T-helper 2 cell treated with Interferon-gamma antibody and Interleukin-4, amounts not matched to agents 5 μg/mL and 100 μg/mL, for 36 hours (primary cell): ENCODE measurements at regions not wholly inside any gene's neighbourhood (a gene's known extent, or its start where the extent isn't known, plus 50 kb on each side); places are given as distances from the start of the nearest gene placed in this dataset.

Source experiments
- DNase-seq: peaks from one replicate; pipeline ENCODE4 v3.0.0; 2021; ENCODE audit warnings: low spot score
- H3K27ac Mint-ChIP-seq: one replicate; pipeline ENCODE4 v1.8.0; 2021; ENCODE audit warnings: mild to moderate bottlenecking, mixed read lengths
- H3K27me3 Mint-ChIP-seq: one replicate; pipeline ENCODE4 v1.8.0; 2021; ENCODE audit warnings: low read depth, mixed read lengths
- H3K36me3 Mint-ChIP-seq: one replicate; pipeline ENCODE4 v1.8.0; 2021; ENCODE audit warnings: low read depth, mixed read lengths
- H3K4me1 Mint-ChIP-seq: one replicate; pipeline ENCODE4 v1.8.0; 2021; ENCODE audit warnings: low read depth, mixed read lengths
- H3K4me3 Mint-ChIP-seq: one replicate; pipeline ENCODE4 v1.8.0; 2022; ENCODE audit warnings: mild to moderate bottlenecking, moderate library complexity, mixed read lengths
- H3K9me3 Mint-ChIP-seq: one replicate; pipeline ENCODE4 v1.8.0; 2021; ENCODE audit warnings: mixed read lengths

- Mint-ChIP-seq H3K9me3 (no peaks in the 10 kb centered on the region), H3K36me3 (no peaks in the 10 kb centered on the region), H3K27ac (no peak overlapping the region), H3K4me1 (peaks cover 8% of the 10 kb centered on the region), H3K27me3 (peaks cover 8% of the 10 kb centered on the region), H3K4me3 (no peak overlapping the region)
- DNase-seq: no peak
These were observed 170.1 kb downstream of the GADD45G start for GRCh38 chr9:89774858-89775370.

- Mint-ChIP-seq H3K27me3 (peaks cover 10% of the 10 kb centered on the region), H3K27ac (no peak overlapping the region), H3K9me3 (no peaks in the 10 kb centered on the region), H3K36me3 (no peaks in the 10 kb centered on the region), H3K4me3 (no peak overlapping the region), H3K4me1 (peaks cover 7% of the 10 kb centered on the region)
- no peak for DNase-seq
These were observed 170.8 kb downstream of the GADD45G start for GRCh38 chr9:89775641-89776040.

DNA sequence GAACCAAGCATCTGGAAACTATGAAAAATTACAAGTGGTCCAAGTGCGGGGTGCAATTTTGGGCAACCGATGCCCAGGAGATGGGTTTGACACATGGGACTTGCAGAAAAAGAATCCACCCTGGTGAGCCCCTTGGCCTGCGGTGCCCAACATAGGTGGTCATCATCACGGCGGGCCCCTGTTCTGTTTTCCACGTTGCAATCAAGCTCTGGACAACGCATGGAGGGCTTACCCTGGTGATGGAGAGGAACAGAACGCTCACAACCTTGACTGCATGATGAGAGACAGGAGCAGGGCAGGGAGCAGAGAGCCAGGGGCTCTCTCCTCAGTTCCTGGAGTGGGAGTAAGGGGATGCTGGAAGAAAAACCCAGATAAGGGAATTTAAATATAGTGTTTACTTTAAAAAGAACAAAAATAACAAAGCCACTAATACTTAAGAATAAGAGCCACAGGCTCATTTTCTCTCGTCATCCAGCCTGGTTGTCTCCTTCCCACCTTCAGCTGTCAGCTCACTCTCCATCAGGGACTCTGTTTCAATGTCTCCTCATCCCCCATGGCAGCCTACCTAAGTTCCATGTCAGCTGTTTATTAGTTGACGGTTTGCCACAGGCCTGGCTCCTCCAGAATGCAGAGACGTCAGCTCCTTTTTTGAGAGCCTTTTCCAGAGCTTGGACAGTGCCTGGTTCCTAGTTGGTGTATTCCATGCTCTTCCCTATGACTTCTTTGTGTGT, 172.1 kb downstream of the GADD45G start:
- Mint-ChIP-seq H3K27ac (no peak overlapping the region), H3K36me3 (no peaks in the 10 kb centered on the region), H3K9me3 (no peaks in the 10 kb centered on the region), H3K4me3 (no peak overlapping the region), H3K4me1 (peaks cover 4% of the 10 kb centered on the region), H3K27me3 (peaks cover 10% of the 10 kb centered on the region)
- DNase-seq: no peak

DNA sequence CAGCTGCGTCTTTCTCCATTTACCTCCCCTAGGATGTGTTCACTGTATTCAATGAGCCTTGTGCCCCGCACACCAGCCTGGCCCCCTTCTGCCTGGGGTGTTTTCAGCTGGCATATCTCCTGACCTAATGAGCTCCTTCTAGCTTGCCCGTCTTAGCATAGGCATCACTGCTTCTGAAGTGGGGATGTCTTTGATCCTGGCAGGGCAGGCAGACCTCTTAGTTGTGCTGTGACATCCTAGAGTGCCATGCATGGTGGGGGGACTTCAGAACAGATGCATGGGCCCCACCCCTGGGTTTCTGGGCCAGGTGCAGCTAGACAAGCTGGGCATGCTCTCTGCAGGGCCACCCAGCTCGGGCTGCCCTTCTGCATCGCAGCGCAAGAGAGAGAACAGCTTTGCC, 172.7 kb downstream of the GADD45G start:
- Mint-ChIP-seq H3K36me3 (no peaks in the 10 kb centered on the region), H3K9me3 (no peaks in the 10 kb centered on the region), H3K27ac (no peak overlapping the region), H3K4me3 (no peak overlapping the region), H3K4me1 (peaks cover 4% of the 10 kb centered on the region), H3K27me3 (peaks cover 10% of the 10 kb centered on the region)
- no peak for DNase-seq

- Mint-ChIP-seq H3K27ac (no peak overlapping the region), H3K4me3 (no peak overlapping the region), H3K4me1 (peaks cover under 1% of the 10 kb centered on the region), H3K27me3 (peaks cover 11% of the 10 kb centered on the region), H3K9me3 (no peaks in the 10 kb centered on the region), H3K36me3 (no peaks in the 10 kb centered on the region)
- no peak for DNase-seq
These were observed 173.6 kb downstream of the GADD45G start for GRCh38 chr9:89778100-89779090.

GRCh38 chr9:89779405-89780203, 174.8 kb downstream of the GADD45G start:
- no peak for DNase-seq
- Mint-ChIP-seq H3K27me3 (peaks cover 15% of the 10 kb centered on the region), H3K27ac (no peak overlapping the region), H3K4me3 (no peak overlapping the region), H3K4me1 (no peaks in the 10 kb centered on the region), H3K9me3 (no peaks in the 10 kb centered on the region), H3K36me3 (no peaks in the 10 kb centered on the region)

DNA sequence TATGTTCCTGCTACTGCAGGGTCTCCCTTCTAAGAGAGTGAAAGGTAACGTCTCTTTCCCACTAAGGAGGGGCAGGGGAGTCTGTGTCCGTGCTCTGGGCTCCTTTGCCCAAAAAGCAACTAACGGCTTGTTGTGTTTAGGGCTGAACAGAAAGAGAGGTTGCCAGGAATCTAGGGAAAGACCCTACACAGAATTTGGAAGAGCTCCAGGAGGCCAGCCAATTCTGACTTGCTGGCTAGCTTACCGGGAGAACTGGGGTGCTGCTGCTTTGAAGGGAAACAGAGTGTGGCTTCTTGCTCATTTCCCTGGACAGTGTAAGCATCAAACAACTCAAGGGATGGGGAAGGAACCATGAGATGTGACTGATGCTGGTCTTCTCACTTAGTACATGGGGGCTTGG, 176.1 kb downstream of the GADD45G start:
- Mint-ChIP-seq H3K4me1 (no peaks in the 10 kb centered on the region), H3K27me3 (peaks cover 22% of the 10 kb centered on the region), H3K4me3 (no peak overlapping the region), H3K27ac (no peak overlapping the region), H3K36me3 (no peaks in the 10 kb centered on the region), H3K9me3 (no peaks in the 10 kb centered on the region)
- DNase-seq: no peak

- H3K27ac Mint-ChIP-seq: no peak overlapping the region
- H3K36me3 Mint-ChIP-seq: no peaks in the 10 kb centered on the region
- peak; percentile 21 for DNase-seq
- H3K4me3 Mint-ChIP-seq: no peak overlapping the region
- H3K27me3 Mint-ChIP-seq: peaks cover 32% of the 10 kb centered on the region
- H3K9me3 Mint-ChIP-seq: no peaks in the 10 kb centered on the region
- no peaks in the 10 kb centered on the region for H3K4me1 Mint-ChIP-seq
These were observed 177.2 kb downstream of the GADD45G start for GRCh38 chr9:89781838-89782540.

GRCh38 chr9:89786655-89787054, 181.8 kb downstream of the GADD45G start:
- Mint-ChIP-seq H3K27ac (no peak overlapping the region), H3K27me3 (peaks cover 38% of the 10 kb centered on the region), H3K4me1 (peaks cover 1% of the 10 kb centered on the region), H3K4me3 (no peak overlapping the region), H3K9me3 (no peaks in the 10 kb centered on the region), H3K36me3 (no peaks in the 10 kb centered on the region)
- no peak for DNase-seq

- Mint-ChIP-seq H3K9me3 (no peaks in the 10 kb centered on the region), H3K27ac (no peak overlapping the region), H3K4me3 (no peak overlapping the region), H3K36me3 (no peaks in the 10 kb centered on the region), H3K4me1 (peaks cover 1% of the 10 kb centered on the region), H3K27me3 (peaks cover 38% of the 10 kb centered on the region)
- no peak for DNase-seq
These were observed 182.8 kb downstream of the GADD45G start for GRCh38 chr9:89787595-89787994.

DNA sequence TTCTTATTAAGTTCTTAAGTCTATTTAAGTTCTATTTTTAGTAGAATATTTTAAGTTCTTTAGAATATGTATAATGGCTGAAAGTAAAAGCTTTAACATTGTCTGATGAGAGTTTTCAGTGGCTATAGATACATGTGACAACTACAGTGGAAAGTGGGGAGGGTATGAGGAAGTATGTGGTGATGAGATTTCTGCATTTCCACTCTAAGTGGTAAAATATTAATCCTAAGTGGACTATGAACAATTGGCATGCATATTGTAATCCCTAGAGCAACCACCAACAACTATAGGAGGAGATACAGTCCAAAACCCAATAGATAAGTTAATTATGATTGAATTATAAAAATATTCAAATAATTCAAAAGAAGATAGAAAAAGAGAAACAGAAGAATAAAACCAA, 183.6 kb downstream of the GADD45G start:
- H3K4me1 Mint-ChIP-seq: peaks cover 1% of the 10 kb centered on the region
- no peak overlapping the region for H3K4me3 Mint-ChIP-seq
- H3K9me3 Mint-ChIP-seq: no peaks in the 10 kb centered on the region
- H3K27me3 Mint-ChIP-seq: peaks cover 37% of the 10 kb centered on the region
- no peak for DNase-seq
- no peak overlapping the region for H3K27ac Mint-ChIP-seq
- no peaks in the 10 kb centered on the region for H3K36me3 Mint-ChIP-seq

- Mint-ChIP-seq H3K27ac (no peak overlapping the region), H3K4me3 (no peak overlapping the region), H3K9me3 (no peaks in the 10 kb centered on the region), H3K27me3 (peaks cover 33% of the 10 kb centered on the region), H3K4me1 (peaks cover 1% of the 10 kb centered on the region), H3K36me3 (no peaks in the 10 kb centered on the region)
- no peak for DNase-seq
These were observed 185.2 kb downstream of the GADD45G start for GRCh38 chr9:89789922-89790510.
